Calu3 (cell line): ENCODE measurements at regions not wholly inside any gene's neighbourhood (a gene's known extent, or its start where the extent isn't known, plus 50 kb on each side); places are given as distances from the start of the nearest gene placed in this dataset.
A peak's percentile ranks its signal among the peaks of the same experiment; 100 is the strongest.

Source experiments
- BruUV-seq: library from RNA; stranded (reverse); fragments of 400-500 nt; replicated peaks from 2 replicates; lab custom pipeline; 2021; lab: Mats Ljungman, UMichigan
- CTCF ChIA-PET: fragments of 300-600 bp; sonication (Branson Sonifier 250); formaldehyde crosslinking; loops from one replicate; lab custom pipeline; 2022; ENCODE audit warnings: antibody characterized with exemption; lab: Charles Lee
- DNase-seq: peaks from one replicate; pipeline ENCODE4 v3.0.0; 2022
- H3K27ac Mint-ChIP-seq: one replicate; pipeline ENCODE4 v1.8.0; 2022; ENCODE audit warnings: mixed read lengths; ENCODE audit not compliant: unreplicated experiment
- H3K27me3 Mint-ChIP-seq: one replicate; pipeline ENCODE4 v1.8.0; 2022; ENCODE audit warnings: mixed read lengths; ENCODE audit not compliant: unreplicated experiment
- H3K36me3 Mint-ChIP-seq: one replicate; pipeline ENCODE4 v1.8.0; 2022; ENCODE audit warnings: mild to moderate bottlenecking, moderate library complexity, mixed read lengths; ENCODE audit not compliant: insufficient read depth, unreplicated experiment
- H3K4me1 Mint-ChIP-seq: one replicate; pipeline ENCODE4 v1.8.0; 2022; ENCODE audit warnings: mild to moderate bottlenecking, low read depth, mixed read lengths; ENCODE audit not compliant: unreplicated experiment
- H3K4me3 Mint-ChIP-seq: one replicate; pipeline ENCODE4 v1.8.0; 2022; ENCODE audit warnings: mild to moderate bottlenecking, low read depth, moderate library complexity, mixed read lengths; ENCODE audit not compliant: unreplicated experiment
- H3K9me3 Mint-ChIP-seq: one replicate; pipeline ENCODE4 v1.8.0; 2022; ENCODE audit warnings: low read depth, mixed read lengths; ENCODE audit not compliant: unreplicated experiment
- CTCF ChIP-seq: fragments of 200-600 bp; IDR thresholded peaks from one replicate; pipeline ENCODE4 v1.8.0; 2022; ENCODE audit warnings: antibody characterized with exemption; ENCODE audit not compliant: unreplicated experiment
- intact Hi-C: fragments of 100-400 bp; cut with micrococcal nuclease; formaldehyde crosslinking; loops from one replicate; pipeline ENCODE4 v1.10.0; 2022; ENCODE audit not compliant: unreplicated experiment

DNA sequence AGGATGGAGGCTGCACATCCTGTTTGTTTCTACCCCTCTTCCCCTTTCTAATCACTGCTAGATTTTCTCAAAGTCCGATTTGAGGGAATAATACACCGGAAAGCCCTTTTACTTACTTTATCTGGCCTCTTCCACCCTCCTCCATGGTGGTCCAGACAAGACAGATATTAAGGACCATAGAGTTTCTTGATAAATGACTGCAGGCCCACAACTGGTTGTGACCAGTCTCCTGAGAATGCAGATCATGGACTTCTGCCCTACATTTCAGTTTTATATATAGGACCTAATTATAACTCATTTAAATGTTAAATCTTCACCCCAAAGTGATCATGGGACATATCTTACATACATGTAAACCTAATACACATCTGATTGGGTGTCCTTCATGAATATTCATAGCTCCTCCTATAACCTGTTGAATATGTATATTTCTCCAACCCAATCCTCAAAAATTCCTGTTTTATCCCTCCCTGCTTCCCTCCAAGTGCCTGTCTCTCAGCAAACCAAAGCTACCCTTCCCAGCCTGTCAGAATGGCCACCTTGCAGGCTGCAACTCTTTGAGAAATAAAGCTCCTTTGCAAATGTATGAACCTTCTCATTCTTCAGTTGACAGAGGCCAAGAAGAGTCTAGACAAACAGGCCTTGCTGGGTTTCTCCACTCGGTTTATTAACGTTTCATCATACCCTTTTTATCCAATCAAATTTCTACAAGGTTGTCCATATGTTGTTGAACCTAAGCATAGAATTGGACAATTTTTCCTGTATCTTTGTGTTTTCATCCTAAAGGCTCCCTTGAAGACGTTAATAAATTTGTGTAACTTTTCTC lies 133.1 kb downstream of the HFE start:
- Mint-ChIP-seq H3K4me3 (no peak overlapping the region), H3K4me1 (peaks cover 33% of the 10 kb centered on the region), H3K27ac (peak overlapping the region; percentile 63), H3K27me3 (no peaks in the 10 kb centered on the region), H3K9me3 (no peaks in the 10 kb centered on the region), H3K36me3 (peaks cover 4% of the 10 kb centered on the region)
- CTCF ChIA-PET, result interaction anchor here (0.6 kb wide), 1 partner anchor 52 kb away, joined by 4 read pairs; a partner anchor contains a TSS
- BruUV-seq, result no TSS peak
- no peak for DNase-seq
- intact Hi-C loops, result no loop called here
- TF ChIP-seq CTCF, result no peak

DNA sequence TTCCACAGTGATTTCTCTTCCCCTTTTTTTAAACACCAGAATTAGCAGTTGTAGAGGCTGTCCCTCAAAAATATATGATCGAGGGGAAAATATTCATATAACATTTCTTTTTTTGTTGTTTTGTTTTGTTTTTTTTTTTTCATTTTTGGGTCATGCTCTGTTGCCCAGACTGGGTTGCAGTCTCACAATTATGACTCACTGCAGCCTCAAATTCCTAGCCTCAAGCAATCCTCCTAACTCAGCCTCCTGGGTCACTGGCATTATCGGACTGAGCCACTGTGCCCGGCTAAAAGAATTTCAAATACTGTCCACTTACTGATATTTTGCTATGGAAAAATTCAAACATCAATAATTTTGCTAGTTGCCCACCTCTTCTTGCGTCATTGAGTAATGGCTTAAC lies 134.0 kb downstream of the HFE start:
- Mint-ChIP-seq H3K9me3 (no peaks in the 10 kb centered on the region), H3K27me3 (no peaks in the 10 kb centered on the region), H3K36me3 (peaks cover 4% of the 10 kb centered on the region), H3K27ac (peak overlapping the region; percentile 63), H3K4me1 (peaks cover 33% of the 10 kb centered on the region), H3K4me3 (no peak overlapping the region)
- intact Hi-C loops, result no loop called here
- no peak for TF ChIP-seq CTCF
- CTCF ChIA-PET, result interaction anchor here (0.6 kb wide), 1 partner anchor 52 kb away, joined by 4 read pairs; a partner anchor contains a TSS
- no peak for DNase-seq
- no TSS peak for BruUV-seq

- Mint-ChIP-seq H3K27me3 (no peaks in the 10 kb centered on the region), H3K36me3 (peaks cover 14% of the 10 kb centered on the region), H3K27ac (no peak overlapping the region), H3K4me3 (no peak overlapping the region), H3K9me3 (no peaks in the 10 kb centered on the region), H3K4me1 (peaks cover 41% of the 10 kb centered on the region)
- BruUV-seq, result no TSS peak
- intact Hi-C loops, result no loop called here
- no peak for TF ChIP-seq CTCF
- DNase-seq, result no peak
- CTCF ChIA-PET, result interaction anchor here (0.6 to 1.2 kb wide), 4 partner anchors 28 to 915 kb away, joined by 3 to 4 read pairs (median 3); a partner anchor contains a TSS
Observed at GRCh38 chr6:26222571-26222970, 135.3 kb downstream of the HFE start.

DNA sequence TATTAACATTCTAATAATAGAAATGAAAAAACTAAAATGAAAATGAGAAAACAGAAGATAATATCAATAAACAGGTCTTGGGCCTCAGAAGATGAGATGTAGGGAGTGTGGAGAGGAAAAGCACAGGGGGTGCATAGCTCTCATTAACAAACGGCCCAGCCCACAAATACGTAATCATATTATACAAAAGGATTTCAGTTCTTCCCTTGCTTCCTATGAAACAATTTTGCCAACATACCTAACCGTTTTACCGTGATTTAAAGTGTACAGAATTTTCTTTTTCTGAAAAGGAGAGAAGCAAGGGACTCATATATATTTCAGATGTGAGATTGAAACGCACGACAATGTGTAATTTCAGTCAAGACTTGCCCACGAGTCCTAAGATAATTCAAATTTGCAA lies 136.0 kb downstream of the HFE start:
- Mint-ChIP-seq H3K27ac (no peak overlapping the region), H3K4me1 (peaks cover 35% of the 10 kb centered on the region), H3K4me3 (no peak overlapping the region), H3K9me3 (no peaks in the 10 kb centered on the region), H3K36me3 (peaks cover 14% of the 10 kb centered on the region), H3K27me3 (no peaks in the 10 kb centered on the region)
- intact Hi-C loops, result no loop called here
- no peak for TF ChIP-seq CTCF
- BruUV-seq, result no TSS peak
- DNase-seq, result no peak
- CTCF ChIA-PET, result interaction anchor here (0.6 to 1.2 kb wide), 5 partner anchors 27 to 104 kb away, joined by 3 to 4 read pairs (median 3); a partner anchor contains a TSS
